ENCODE measurements at regions not wholly inside any gene's neighbourhood (a gene's known extent, or its start where the extent isn't known, plus 50 kb on each side); places are given as distances from the start of the nearest gene placed in this dataset.
"Not testable (repeated sequence)": the region's sequence is repeated elsewhere in the genome, so short reads cannot be mapped to it uniquely, and the experiment has no call there.

- no peak for TF ChIP-seq CTCF (conservative IDR thresholded peaks at IDR 0.05; ENCODE audit: low read depth, low read length)
- no peak overlapping the region for H3K4me3 ChIP-seq (ENCODE audit: low read depth, low read length)
- no peak for DNase-seq (ENCODE audit: low read depth)
These were observed 127.7 kb downstream of the MYCN start for GRCh38 chr2:16067866-16068551.

GRCh38 chr2:16067444-16067843 lies 127.1 kb downstream of the MYCN start:
- H3K4me3 ChIP-seq (ENCODE audit: low read depth, low read length) = no peak overlapping the region
- DNase-seq (ENCODE audit: low read depth) = no peak
- TF ChIP-seq CTCF (conservative IDR thresholded peaks at IDR 0.05; ENCODE audit: low read depth, low read length) = no peak

- DNase-seq (ENCODE audit: low read depth) = no peak
- no peak overlapping the region for H3K4me3 ChIP-seq (ENCODE audit: low read depth, low read length)
- TF ChIP-seq CTCF (conservative IDR thresholded peaks at IDR 0.05; ENCODE audit: low read depth, low read length) = no peak
These were observed 126.7 kb downstream of the MYCN start for GRCh38 chr2:16067037-16067406.

- no peak for DNase-seq (ENCODE audit: low read depth)
- no peak overlapping the region for H3K4me3 ChIP-seq (ENCODE audit: low read depth, low read length)
- TF ChIP-seq CTCF (conservative IDR thresholded peaks at IDR 0.05; ENCODE audit: low read depth, low read length) = no peak
These were observed 126.1 kb downstream of the MYCN start for GRCh38 chr2:16066261-16067036.

GRCh38 chr2:16065272-16066069 lies 125.1 kb downstream of the MYCN start:
- not testable (repeated sequence) for DNase-seq (ENCODE audit: low read depth); H3K4me3 ChIP-seq (ENCODE audit: low read depth, low read length)

GRCh38 chr2:16064745-16065144 lies 124.4 kb downstream of the MYCN start:
- TF ChIP-seq CTCF (conservative IDR thresholded peaks at IDR 0.05; ENCODE audit: low read depth, low read length) = no peak
- no peak for DNase-seq (ENCODE audit: low read depth)
- H3K4me3 ChIP-seq (ENCODE audit: low read depth, low read length) = no peak overlapping the region

- TF ChIP-seq CTCF (conservative IDR thresholded peaks at IDR 0.05; ENCODE audit: low read depth, low read length) = no peak
- DNase-seq (ENCODE audit: low read depth) = no peak
- no peak overlapping the region for H3K4me3 ChIP-seq (ENCODE audit: low read depth, low read length)
These were observed 123.7 kb downstream of the MYCN start for GRCh38 chr2:16063955-16064633.

Measured in choroid plexus epithelial cell (primary cell).